NCI-H446 treated with DMSO at 0.1 percent for 48 hours (cell line): ENCODE measurements at regions not wholly inside any gene's neighbourhood (a gene's known extent, or its start where the extent isn't known, plus 50 kb on each side); places are given as distances from the start of the nearest gene placed in this dataset.
"Not testable (repeated sequence)": the region's sequence is repeated elsewhere in the genome, so short reads cannot be mapped to it uniquely, and the experiment has no call there.

ENCODE experiments used
- DNase-seq: peaks from one replicate; lab custom pipeline; 2025; lab: John Stamatoyannopoulos, UW

DNA sequence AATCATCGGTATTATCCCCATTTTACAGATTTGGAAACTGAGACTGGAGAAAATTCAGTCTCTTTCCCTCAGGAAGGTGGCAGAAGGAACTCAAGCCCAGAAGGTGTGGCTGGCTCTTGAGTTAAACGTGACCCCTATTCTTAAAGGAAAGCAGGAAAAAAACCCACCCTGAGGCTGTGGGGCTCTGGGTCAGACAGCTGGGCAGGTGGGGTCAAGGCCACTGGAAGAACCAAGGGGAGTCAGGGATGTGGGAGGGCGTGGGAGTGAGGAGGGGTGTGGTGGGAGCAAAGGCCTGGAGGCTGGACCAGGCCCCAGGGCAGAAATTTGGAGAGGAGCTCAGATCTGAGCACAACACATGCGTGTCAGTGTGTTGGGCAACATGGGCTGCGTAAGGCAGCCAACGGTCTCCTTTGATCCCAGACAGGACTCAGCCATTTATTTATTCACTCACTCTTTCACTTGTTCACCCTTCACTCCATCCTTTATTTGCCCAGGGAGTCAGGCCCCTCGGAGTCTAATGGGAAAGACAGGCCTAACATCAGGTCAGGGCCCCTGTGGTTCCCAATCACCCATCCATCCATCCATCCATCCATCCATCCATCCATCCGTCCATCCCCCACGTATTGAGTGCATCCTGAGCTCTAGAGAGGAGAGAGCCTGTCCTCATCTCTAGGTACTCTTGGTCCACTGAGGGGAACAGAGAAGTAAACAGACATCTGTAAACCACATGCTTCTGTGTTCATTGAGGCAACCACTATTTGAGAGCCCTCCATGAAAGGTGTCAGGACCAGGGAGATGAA lies 165.0 kb downstream of the VEGFA start:
- DNase-seq: no peak

DNA sequence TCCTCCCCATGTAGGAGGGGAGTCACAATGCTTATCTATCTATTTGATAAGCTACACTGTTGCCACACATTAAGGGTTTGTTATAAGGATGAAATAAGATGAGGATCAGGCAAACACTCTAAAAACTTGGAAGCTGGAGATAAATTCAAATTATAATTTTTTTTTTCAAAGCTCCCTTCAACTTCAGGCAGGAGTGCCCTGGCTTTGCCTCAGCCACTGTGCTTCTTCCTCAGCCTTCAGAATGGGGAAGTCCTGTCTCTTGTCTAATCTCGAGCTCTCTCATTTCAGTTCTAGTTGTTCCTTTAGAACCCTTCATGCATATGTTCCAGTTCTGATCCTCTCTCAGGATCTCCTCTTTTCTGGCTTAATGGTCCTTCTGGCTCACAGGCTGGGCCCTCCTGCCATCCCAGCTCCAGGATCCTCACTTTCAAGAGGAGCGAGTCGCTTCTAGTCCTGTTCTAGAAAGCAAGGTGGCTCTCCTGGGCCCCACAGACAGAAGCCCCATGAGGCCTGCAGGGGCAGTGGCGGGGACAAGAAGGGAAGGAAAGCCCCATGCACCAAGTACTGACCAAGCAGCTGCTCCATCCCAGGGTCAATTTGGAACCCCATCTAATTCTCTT lies 164.3 kb downstream of the VEGFA start:
- DNase-seq: no peak

DNA sequence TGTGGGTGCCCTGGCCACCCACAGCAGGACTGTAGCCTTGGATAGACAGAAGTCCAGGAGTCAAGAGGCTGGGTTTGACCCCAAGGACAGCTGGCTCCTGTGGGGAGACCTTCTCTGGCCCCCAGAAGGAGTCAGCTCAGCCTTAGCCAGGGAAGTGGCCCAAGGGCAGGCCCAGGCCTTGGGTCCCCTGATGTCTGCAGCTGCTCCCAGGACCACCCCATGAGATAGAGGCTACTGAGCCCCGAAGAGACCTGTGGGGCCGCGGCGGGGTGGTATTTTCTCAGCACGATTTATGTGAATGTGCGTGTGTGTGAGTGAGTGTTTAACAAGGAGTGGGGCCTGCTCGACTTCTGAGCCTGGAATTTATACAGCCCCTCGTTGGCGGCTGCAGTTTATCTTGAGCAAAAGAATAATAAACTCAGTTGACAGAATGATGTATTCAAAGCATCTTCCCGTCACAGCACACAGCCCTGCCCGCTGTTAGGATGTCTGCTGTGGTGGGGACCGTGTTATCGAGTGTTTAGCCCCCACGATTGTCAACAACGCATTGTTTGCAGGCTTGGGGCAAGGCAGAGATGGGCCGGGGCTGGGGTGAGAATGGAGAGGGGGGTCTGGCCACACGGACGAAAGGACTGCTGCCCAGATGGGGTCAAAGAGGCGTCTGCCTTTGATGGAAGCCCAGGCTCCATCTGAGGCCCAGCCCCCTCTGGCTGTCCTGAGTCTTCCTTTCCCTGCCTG lies 163.3 kb downstream of the VEGFA start:
- no peak for DNase-seq

DNA sequence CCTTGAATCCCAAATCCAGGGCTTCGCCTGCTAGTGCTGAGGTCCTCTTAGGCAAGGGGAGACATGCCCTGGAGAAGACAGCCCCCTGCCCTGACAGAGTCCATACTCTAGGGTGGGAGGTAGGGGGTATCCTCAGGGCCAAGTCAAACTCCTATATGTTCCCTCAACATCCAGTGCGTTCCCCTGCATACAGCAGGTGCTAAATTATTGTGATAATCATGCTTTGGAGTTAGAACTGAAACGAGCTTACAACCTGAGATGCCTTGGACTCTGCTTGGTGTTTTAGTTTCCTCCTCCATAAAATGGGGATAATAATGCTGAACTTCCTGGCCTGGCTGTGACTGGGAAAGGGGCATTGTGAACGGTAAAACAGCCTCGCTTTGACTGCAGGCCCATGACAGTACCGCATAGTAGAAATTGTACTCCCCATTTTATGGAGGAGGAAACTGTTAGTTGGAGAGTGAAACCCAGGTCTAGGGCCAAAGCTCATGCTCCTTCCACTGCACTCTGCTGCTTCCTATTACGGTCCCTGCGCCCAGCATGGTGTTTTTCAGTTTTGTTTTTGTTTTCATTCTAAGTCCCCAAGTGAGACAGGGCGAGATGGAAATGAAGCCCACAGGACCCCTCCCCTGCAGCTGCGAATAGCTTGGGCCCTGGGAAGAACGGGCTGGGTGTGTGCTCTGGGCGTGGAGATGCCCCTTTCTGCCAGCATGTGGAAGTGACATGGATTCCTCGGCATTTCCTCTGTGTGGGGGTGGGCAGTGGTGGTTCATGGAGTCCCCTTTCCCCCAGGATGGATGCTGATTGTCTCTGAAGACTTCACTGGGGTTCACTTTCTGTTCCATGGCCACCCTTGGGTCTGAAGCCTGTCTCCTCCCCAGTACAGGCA lies 162.5 kb downstream of the VEGFA start:
- no peak for DNase-seq

DNA sequence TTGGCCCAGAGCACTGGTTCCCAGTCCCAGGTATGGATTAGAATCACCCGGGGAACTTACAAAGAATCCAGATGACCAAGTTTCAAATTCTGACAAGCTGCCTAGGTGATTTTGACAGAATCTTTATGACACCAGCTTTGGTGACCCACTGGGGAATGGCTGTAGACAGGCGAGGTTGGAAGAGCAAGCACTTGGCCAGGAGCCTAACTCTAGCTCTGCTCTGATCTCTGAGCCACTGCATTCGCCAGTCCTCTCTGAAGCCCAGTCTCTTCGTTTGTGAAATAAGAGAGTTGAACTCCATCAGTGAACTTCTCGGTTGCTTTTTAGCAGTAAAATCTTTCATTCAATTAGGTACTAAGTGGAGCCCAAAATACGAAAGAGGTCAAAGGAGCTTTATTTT lies 161.2 kb downstream of the VEGFA start:
- DNase-seq: no peak

DNA sequence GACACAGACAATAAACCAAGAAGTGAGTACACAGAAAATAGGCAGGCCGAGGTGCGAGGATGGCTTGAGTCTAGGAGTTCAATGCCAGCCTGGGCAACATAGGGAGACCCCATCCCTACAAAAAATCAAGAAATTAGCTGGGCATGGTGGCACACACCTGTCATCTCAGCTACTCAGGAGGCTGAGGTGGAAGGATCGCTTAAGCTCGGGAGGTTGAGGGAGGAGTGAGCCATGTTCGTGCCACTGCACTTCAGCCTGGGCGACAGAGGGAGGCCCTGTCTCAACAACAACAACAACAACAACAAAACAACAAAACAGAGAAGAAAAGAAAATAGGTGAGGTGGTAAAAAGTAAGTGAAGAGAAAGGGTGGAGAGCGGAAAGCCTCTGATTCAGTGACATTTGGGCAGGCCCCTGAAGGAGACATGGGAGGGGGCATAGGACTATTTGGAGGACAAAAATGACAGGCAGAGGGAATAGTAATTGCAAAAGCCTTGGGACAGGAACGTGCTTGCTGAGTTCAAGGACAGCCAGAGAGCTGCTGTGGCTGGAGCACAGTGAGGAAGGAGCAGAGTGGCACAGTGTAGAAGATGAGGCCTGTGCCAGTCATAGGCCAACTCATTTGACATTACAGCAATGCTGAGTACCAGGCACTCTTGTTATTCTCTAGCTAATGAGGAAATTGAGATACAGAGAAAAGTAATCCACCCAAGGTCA lies 160.6 kb downstream of the VEGFA start:
- no peak for DNase-seq

DNA sequence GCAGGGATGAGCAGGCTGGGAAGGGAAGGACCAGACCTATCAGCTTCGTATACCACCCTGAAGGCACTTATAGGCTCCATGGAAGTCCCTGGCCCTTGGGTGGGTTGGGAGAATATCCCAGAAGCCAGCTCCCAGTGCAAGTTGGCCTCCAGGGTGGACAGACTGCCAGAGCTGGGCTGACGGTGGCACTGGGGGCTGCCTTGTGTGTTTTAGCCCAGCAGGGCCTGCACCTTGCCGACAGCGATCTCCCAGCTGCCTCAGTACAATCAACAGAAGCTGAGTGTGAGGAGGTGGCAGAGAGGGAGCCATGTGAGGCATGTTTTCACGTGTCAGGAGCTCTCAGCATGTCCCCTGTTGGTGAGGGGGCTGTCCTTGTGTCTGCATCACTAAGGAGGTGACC lies 159.5 kb downstream of the VEGFA start:
- DNase-seq: no peak

DNA sequence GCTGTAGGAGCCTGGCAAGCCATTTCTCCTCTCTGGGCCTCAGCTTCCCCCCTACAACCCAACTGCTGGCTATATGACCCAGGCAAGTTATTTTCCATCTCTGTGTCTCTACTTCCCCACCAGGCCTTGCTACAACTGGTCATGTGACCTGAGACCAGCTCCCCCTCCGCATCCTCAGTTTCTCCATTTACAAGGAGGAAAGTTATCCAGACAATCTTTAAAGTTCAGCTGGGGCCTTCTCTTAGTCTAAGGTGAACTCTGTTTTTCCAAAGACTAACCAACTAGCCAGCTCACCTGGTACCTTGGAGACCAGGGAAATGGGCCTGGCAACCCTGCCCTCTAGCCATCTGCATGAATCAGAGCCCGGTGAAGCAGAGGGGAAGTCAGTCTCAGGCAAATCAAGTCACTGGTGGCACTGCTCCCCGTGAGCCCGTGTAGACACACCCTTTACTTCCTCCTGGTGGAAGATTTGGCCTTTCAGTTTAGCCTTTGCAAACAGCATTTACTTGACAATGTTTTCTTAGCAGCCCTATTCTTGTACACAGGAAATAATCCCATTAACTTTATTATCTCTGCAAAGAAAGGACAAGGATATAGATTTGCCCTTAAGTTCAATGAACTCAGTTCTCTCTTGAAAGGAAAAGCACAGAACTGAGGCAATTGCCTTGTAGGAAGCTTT lies 157.7 kb downstream of the VEGFA start:
- DNase-seq: no peak

DNA sequence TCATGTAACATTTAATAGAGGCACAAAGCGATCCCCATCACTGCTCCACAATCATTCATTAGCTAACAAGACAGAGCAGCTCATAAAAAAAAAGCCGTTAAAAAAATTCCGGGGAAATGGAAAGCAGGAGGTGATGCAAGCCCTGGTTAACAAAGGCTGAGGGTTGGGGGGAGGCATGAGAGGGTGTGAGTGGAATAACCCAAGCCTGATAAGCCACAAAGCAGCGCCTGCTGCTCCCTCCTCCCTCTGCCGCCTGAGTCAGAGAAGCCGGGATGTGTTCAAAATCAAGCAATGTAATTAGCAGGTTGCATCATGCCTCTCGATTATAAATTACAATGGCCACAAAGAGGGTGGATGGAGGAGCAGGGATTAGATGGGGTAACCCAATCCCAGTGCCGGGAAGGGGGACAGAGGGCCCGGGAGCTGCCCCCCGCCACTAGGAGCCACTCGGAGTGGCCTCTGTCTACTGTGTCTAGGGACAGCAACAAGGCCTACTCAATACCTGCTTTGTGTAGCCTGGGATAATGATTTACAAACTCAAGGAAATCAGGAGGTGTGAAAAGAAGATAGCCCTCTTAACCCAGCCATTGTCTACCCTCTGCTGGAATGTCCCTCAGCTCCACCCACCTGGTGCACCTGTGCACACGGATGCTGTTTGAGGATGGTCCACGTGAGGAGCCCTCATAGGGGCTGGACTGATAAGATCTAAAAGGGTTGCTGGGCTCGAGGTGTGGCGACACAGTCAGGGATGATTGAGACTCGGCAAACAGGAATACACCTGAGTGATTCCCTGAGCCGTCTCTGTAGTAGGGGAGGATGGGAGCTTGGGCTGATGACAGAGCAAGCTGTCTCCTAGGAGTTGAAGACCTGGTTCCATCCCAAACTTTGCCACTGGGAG lies 156.9 kb downstream of the VEGFA start:
- DNase-seq: no peak

DNA sequence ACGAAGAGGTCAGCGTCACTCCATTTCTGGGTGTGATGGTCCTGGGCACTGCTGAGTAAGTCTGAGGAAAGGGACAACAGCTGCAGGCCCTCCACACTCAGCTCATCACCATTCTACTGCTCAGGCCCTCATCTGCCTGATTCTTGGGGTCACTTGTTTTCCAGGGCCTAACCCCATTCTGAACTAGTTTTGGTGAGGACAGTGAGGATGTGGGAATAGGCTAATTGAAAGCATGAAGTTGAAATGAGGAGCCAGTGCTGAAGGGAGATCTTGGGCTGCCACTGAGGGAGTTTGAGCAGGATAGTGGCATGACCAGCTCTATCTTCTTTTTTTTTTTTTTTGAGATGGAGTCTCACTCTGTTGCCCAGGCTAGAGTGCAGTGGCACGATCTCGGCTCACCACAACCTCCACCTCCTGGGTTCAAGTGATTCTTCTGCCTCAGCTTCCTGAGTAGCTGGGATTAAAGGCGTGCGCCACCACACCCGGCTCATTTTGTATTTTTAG lies 155.7 kb downstream of the VEGFA start:
- not testable (repeated sequence) for DNase-seq

DNA sequence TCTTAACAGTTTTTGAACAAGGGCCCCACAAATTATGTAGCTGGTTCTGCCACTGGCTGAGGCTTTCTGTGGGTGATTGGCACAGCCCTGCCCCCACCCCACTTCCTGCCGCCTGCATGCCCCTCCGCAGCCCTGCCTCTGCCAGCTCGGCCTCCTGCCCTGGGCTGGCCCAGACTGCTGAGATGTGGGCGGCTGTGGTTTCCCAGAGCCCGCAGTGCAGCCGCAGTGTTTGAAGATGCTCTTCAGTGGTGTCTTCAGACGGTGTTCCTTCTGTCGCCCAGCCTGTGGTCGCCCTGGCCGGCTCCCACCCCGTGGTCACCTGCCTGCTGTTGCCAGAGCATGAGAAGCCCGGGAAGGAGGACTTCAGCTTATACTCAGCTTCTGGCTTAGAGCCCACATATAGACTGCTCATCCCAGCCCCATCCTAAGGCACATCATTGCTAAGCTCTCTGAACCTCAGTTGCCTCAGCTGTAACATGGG lies 154.3 kb downstream of the VEGFA start:
- DNase-seq: no peak

DNA sequence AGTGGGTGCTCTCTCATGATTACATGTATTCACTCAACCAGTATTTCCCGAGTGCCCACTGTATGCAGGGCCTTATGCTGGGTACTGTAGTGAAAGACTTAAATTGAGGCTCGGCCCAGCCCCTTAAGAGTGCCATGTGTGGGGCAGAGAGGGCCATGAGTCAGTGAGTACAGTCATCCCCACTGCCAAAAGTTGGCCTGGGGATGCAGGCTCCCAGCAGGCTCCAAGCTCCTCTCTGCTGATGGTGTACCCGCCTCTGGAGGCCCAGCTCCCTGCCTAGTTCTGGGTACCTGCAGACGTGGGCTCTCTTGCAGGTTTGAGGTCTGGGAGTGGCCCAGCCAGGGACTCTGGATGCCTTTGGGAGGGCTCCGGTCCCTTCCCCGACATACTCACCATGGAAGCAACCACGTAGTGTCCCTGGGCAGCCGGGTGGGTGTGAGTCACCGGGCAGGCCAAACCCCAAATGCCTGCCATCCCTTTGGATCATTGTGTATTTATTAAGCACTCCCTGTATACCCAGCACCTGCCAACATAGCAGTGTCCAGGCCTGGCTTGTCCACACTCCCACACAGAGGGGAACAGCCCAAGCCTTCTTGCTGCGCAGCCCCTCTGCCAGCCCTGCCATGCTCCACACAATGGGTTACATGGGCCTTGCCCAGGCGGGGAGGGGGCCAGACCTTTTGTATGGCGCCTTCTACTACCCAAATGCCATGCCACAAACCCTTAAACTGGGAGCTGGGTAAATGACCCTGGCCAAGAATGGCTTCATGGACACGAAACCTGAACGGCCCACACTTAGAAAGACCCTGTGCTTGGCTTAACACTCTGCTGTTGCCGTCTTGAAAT lies 153.6 kb downstream of the VEGFA start:
- no peak for DNase-seq

DNA sequence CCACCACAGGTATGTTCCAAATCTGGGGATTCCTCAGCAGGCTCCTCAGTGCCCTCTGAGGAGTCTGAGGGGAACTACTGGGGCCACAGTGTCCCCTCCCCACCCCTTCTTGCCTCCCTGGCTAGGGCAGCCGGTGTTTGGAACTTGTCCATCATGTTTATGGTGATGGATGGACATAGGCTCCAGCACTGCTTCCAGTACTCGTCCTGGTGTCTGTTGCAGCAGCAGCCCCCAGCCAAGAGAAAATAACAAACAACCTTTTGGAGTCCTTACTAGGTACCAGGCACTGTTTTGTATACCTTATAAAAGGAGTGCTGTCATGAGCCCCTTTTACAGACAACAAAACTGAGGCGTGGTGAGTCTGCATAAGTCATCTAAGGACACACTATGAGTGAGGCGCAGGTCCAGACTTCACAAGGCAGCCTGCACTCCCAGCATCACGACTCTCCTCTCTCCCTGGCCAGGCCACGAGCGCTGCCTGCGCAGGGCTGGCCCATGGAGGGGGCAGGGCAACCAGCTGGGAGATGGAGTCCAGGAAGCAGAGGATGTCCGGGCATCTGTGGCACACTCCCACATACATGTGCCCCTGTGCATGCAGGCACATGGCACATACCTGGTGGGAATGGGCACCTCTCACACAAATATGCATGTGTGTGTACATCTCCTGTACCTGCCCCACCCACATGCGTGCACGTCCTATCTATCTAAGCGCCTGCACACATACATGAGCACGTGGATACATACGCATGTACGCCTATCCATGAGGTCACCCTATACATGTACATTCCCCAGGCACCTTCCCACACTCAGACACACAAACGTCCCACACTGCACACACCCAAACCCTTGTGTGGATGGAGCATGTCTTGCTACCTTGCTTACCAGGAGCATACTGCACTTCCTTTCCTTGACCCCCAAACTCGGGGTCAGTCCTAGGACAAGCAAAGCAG lies 152.7 kb downstream of the VEGFA start:
- no peak for DNase-seq

DNA sequence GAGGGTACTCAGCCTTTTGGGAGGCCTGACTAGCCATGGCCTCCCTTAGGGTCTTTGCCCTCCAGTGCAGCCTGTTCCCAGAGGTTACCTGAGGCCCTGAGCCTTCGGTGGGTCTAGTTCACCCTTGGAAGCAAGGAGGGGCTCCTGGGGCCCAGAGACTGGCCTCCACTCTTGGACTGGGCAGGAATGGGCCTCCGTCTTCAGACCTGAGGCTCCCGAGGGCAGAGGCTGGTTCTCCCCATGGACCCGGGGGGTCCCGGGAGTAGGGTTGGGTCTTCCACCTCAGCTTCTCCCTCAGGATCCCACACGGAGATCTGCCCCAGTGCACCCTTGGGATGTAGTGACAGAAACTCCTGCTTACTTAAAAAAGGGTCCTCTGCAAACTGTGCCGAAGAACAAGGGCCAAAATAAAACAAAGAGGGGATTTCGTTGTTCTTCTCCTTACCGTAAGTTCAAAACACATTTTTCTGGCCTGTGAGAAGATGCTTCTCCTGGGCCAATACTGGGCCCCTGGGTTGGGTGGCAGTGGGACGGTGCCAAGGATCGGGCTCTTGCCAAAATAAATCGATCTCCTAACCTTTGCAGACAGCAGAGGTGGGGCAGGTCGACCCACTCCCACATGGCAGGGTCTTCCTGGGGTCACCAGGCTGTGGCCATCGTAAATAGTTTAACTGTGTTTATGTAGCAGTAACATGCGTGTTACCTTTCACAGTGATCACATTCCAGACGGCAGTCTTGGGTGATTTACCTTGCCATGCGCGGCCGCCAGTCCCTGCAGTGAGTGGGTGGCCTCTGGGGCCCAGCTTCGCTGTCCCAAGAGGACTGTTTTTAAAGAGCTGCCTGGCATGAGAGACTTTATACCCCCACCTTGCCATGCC lies 151.8 kb downstream of the VEGFA start:
- no peak for DNase-seq

DNA sequence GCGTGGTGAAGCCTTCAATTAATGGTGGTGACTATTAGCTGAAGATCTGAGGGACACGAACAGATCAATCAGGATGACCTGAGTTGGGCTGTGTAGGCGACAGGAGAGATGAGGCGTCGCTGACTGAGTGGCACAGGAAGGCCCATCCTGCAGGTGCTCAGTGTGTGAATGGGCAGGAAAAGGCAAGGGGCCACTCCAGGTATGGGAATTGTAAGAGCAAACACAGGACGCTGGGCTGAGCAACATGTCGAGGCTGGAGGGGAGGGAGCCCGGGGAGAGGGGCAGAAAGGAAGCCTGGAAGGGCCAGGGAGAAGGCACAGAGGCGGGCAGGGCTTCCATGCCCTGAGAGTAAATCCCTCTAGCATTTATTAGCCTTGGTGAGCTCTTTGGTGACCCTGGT lies 151.0 kb downstream of the VEGFA start:
- DNase-seq: no peak

DNA sequence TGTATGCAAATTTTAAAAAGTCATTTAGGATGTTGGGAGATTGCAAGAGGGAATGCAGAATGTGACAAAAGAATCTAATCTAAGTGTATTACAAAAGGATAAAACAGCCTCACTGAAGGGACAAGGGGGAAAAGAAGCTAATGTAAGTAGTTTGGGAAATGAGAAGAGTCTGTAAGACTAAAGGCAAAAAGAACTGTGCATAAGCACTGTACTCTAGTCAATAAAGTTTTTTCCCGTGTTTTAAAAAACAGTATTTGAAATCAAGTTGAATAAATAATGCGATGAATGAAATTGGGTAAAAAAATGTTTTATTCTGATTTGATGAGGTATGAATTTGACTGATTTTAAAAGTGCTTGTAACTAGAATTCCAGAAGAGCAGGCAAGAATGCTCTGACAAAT lies 149.8 kb downstream of the VEGFA start:
- DNase-seq: no peak
